ENCODE measurements at regions not wholly inside any gene's neighbourhood (a gene's known extent, or its start where the extent isn't known, plus 50 kb on each side); places are given as distances from the start of the nearest gene placed in this dataset.

GRCh38 chr7:34237493-34237849, 332.1 kb downstream of the BMPER start:
- no peaks in the 10 kb centered on the region for H3K79me2 ChIP-seq (ENCODE audit: control insufficient read depth, insufficient read depth, low read length)
- no peak overlapping the region for H2AFZ ChIP-seq (ENCODE audit: low read depth, low read length)
- CTCF ChIA-PET (ENCODE audit: low intra/inter-chr PET ratio) = no interaction called here
- no peak for ATAC-seq
- H3K36me3 ChIP-seq (ENCODE audit: control insufficient read depth, insufficient read depth, low read length) = no peaks in the 10 kb centered on the region
- no peaks in the 10 kb centered on the region for H3K27me3 ChIP-seq (ENCODE audit: control insufficient read depth in 2 of 2, insufficient read depth in 2 of 2, low read length in 2 of 2)
- H3K9me3 ChIP-seq (replicated peaks; ENCODE audit: control insufficient read depth, insufficient read depth, low read depth, low read length) = no peaks in the 10 kb centered on the region
- TF ChIP-seq ZNF561 (CRISPR knock-in tag; conservative IDR thresholded peaks at IDR 0.05) = no peak
- TF ChIP-seq ZNF76 (CRISPR knock-in tag; IDR thresholded peaks at IDR 0.05; ENCODE audit: borderline replicate concordance) = no peak
- no peak for TF ChIP-seq ETV5 (CRISPR knock-in tag; IDR thresholded peaks at IDR 0.05; ENCODE audit: low read depth)
- TF ChIP-seq RNF2 (IDR thresholded peaks at IDR 0.05) = no peak
- no peak for TF ChIP-seq TAF9B (IDR thresholded peaks at IDR 0.05; ENCODE audit: partially characterized antibody)
- TF ChIP-seq, protein P1, sequence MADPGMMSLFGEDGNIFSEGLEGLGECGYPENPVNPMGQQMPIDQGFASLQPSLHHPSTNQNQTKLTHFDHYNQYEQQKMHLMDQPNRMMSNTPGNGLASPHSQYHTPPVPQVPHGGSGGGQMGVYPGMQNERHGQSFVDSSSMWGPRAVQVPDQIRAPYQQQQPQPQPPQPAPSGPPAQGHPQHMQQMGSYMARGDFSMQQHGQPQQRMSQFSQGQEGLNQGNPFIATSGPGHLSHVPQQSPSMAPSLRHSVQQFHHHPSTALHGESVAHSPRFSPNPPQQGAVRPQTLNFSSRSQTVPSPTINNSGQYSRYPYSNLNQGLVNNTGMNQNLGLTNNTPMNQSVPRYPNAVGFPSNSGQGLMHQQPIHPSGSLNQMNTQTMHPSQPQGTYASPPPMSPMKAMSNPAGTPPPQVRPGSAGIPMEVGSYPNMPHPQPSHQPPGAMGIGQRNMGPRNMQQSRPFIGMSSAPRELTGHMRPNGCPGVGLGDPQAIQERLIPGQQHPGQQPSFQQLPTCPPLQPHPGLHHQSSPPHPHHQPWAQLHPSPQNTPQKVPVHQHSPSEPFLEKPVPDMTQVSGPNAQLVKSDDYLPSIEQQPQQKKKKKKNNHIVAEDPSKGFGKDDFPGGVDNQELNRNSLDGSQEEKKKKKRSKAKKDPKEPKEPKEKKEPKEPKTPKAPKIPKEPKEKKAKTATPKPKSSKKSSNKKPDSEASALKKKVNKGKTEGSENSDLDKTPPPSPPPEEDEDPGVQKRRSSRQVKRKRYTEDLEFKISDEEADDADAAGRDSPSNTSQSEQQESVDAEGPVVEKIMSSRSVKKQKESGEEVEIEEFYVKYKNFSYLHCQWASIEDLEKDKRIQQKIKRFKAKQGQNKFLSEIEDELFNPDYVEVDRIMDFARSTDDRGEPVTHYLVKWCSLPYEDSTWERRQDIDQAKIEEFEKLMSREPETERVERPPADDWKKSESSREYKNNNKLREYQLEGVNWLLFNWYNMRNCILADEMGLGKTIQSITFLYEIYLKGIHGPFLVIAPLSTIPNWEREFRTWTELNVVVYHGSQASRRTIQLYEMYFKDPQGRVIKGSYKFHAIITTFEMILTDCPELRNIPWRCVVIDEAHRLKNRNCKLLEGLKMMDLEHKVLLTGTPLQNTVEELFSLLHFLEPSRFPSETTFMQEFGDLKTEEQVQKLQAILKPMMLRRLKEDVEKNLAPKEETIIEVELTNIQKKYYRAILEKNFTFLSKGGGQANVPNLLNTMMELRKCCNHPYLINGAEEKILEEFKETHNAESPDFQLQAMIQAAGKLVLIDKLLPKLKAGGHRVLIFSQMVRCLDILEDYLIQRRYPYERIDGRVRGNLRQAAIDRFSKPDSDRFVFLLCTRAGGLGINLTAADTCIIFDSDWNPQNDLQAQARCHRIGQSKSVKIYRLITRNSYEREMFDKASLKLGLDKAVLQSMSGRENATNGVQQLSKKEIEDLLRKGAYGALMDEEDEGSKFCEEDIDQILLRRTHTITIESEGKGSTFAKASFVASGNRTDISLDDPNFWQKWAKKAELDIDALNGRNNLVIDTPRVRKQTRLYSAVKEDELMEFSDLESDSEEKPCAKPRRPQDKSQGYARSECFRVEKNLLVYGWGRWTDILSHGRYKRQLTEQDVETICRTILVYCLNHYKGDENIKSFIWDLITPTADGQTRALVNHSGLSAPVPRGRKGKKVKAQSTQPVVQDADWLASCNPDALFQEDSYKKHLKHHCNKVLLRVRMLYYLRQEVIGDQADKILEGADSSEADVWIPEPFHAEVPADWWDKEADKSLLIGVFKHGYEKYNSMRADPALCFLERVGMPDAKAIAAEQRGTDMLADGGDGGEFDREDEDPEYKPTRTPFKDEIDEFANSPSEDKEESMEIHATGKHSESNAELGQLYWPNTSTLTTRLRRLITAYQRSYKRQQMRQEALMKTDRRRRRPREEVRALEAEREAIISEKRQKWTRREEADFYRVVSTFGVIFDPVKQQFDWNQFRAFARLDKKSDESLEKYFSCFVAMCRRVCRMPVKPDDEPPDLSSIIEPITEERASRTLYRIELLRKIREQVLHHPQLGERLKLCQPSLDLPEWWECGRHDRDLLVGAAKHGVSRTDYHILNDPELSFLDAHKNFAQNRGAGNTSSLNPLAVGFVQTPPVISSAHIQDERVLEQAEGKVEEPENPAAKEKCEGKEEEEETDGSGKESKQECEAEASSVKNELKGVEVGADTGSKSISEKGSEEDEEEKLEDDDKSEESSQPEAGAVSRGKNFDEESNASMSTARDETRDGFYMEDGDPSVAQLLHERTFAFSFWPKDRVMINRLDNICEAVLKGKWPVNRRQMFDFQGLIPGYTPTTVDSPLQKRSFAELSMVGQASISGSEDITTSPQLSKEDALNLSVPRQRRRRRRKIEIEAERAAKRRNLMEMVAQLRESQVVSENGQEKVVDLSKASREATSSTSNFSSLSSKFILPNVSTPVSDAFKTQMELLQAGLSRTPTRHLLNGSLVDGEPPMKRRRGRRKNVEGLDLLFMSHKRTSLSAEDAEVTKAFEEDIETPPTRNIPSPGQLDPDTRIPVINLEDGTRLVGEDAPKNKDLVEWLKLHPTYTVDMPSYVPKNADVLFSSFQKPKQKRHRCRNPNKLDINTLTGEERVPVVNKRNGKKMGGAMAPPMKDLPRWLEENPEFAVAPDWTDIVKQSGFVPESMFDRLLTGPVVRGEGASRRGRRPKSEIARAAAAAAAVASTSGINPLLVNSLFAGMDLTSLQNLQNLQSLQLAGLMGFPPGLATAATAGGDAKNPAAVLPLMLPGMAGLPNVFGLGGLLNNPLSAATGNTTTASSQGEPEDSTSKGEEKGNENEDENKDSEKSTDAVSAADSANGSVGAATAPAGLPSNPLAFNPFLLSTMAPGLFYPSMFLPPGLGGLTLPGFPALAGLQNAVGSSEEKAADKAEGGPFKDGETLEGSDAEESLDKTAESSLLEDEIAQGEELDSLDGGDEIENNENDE (IDR thresholded peaks at IDR 0.05; ENCODE audit: low read depth, low read length) = no peak
- no peak for FAIRE-seq
- H4K20me1 ChIP-seq (replicated peaks; ENCODE audit: control insufficient read depth, insufficient read depth, low read length) = no peaks in the 10 kb centered on the region
- H3K9me1 ChIP-seq (ENCODE audit: control insufficient read depth, insufficient read depth, low read length) = no peaks in the 10 kb centered on the region
- intact Hi-C loops (cut with micrococcal nuclease) = no loop called here
- H3K4me1 ChIP-seq (replicated peaks in 1 of 2; ENCODE audit: control insufficient read depth in 2 of 2, insufficient read depth in 2 of 2, low read length in 2 of 2) = no peaks in the 10 kb centered on the region
- BruUV-seq (replicated peaks) = no TSS peak
- DNase-seq (ENCODE audit: extremely low read depth in 1 of 4, low spot score in 3 of 4) = no peak
- no peak overlapping the region for H3K27ac ChIP-seq (ENCODE audit: extremely low read depth, low read depth, low read length)
- 0% methylated on average over 1 of the region's 1 CpG for WGBS (ENCODE audit: insufficient coverage, low coverage, missing lambda C conversion rate)
- in situ Hi-C loops (cut with MboI) = no loop called here
- H3K9ac ChIP-seq (ENCODE audit: insufficient read depth in 1 of 2, low read depth in 2 of 2, low read length in 2 of 2) = no peak overlapping the region
- no peak overlapping the region for H3K4me2 ChIP-seq (ENCODE audit: insufficient read depth, low read length)
- POLR2A ChIA-PET = no interaction called here
- no peak overlapping the region for H3K4me3 ChIP-seq
